AG04450 (cell line): ENCODE measurements at regions not wholly inside any gene's neighbourhood (a gene's known extent, or its start where the extent isn't known, plus 50 kb on each side); places are given as distances from the start of the nearest gene placed in this dataset.
"Not testable (repeated sequence)": the region's sequence is repeated elsewhere in the genome, so short reads cannot be mapped to it uniquely, and the experiment has no call there.

ENCODE experiments used
- CTCF ChIA-PET: fragments of 300-600, 350-600 bp; formaldehyde crosslinking; extraction: SDS; loops from one replicate; lab custom pipeline; 2022; ENCODE audit warnings: antibody characterized with exemption, inconsistent platforms; lab: Charles Lee
- POLR2A ChIA-PET: fragments of 350-600 bp; formaldehyde crosslinking; extraction: SDS; loops from one replicate; lab custom pipeline; 2021; ENCODE audit warnings: antibody characterized with exemption, inconsistent platforms; lab: Yijun Ruan, JAX
- DNase-seq: peaks from one replicate; pipeline ENCODE4 v3.0.0-alpha.2; 2011; ENCODE audit warnings: low read depth, low spot score
- H3K27ac ChIP-seq: one replicate; pipeline ENCODE4 v1.5.1; 2012; ENCODE audit warnings: low read depth, low read length, control low read depth
- H3K27me3 ChIP-seq: one replicate; pipeline ENCODE4 v1.6.0; 2012; ENCODE audit warnings: low read length; ENCODE audit not compliant: control insufficient read depth, insufficient read depth
- H3K4me3 ChIP-seq: 2 replicates; pipeline ENCODE4 v1.5.1; 2011; ENCODE audit warnings: mild to moderate bottlenecking, low read depth, low read length, control low read depth
- H3K9me3 ChIP-seq: 2 replicates; pipeline ENCODE4 v1.5.1; 2012; ENCODE audit warnings: low read length; ENCODE audit not compliant: control insufficient read depth, insufficient read depth
- CTCF ChIP-seq: IDR thresholded peaks from 2 replicates; pipeline ENCODE4 v1.5.1; 2011; ENCODE audit warnings: low read depth, low read length, control low read depth, inconsistent platforms

GRCh38 chr3:130800829-130801228 lies 54.2 kb upstream of the PIK3R4 start:
- no peak for TF ChIP-seq CTCF
- no peaks in the 10 kb centered on the region for H3K27me3 ChIP-seq
- H3K27ac ChIP-seq, result no peak overlapping the region
- no peaks in the 10 kb centered on the region for H3K9me3 ChIP-seq
- CTCF ChIA-PET, result no interaction called here
- POLR2A ChIA-PET, result no interaction called here
- H3K4me3 ChIP-seq, result no peak overlapping the region
- no peak for DNase-seq

- no peaks in the 10 kb centered on the region for H3K27me3 ChIP-seq
- DNase-seq, result no peak
- CTCF ChIA-PET, result no interaction called here
- no peak overlapping the region for H3K27ac ChIP-seq
- TF ChIP-seq CTCF, result no peak
- POLR2A ChIA-PET, result no interaction called here
- H3K9me3 ChIP-seq, result no peaks in the 10 kb centered on the region
- no peak overlapping the region for H3K4me3 ChIP-seq
Observed at GRCh38 chr3:130801473-130801872, 54.8 kb upstream of the PIK3R4 start.

GRCh38 chr3:130811557-130811956 lies 64.9 kb upstream of the PIK3R4 start:
- no peak for TF ChIP-seq CTCF
- no peak overlapping the region for H3K27ac ChIP-seq
- H3K27me3 ChIP-seq, result no peaks in the 10 kb centered on the region
- POLR2A ChIA-PET, result no interaction called here
- CTCF ChIA-PET, result no interaction called here
- H3K9me3 ChIP-seq, result peaks cover 8% of the 10 kb centered on the region; the same call in 1 of the 2 replicates
- DNase-seq, result no peak
- no peak overlapping the region for H3K4me3 ChIP-seq

- H3K27ac ChIP-seq, result no peak overlapping the region
- peaks cover 8% of the 10 kb centered on the region; the same call in 1 of the 2 replicates for H3K9me3 ChIP-seq
- ChIA-PET CTCF (no interaction called here), POLR2A (no interaction called here)
- TF ChIP-seq CTCF, result no peak
- no peak overlapping the region for H3K4me3 ChIP-seq
- DNase-seq, result no peak
- no peaks in the 10 kb centered on the region for H3K27me3 ChIP-seq
Observed at GRCh38 chr3:130814691-130815472, 68.3 kb upstream of the PIK3R4 start.

GRCh38 chr3:130816561-130817445 lies 70.2 kb upstream of the PIK3R4 start:
- DNase-seq, result no peak
- Histone ChIP-seq H3K9me3 (peaks cover 8% of the 10 kb centered on the region; the same call in 1 of the 2 replicates), H3K4me3 (no peak overlapping the region), H3K27me3 (no peaks in the 10 kb centered on the region), H3K27ac (no peak overlapping the region)
- CTCF ChIA-PET, result no interaction called here
- TF ChIP-seq CTCF, result no peak
- POLR2A ChIA-PET, result no interaction called here

GRCh38 chr3:130818066-130818465 lies 71.4 kb upstream of the PIK3R4 start:
- H3K4me3 ChIP-seq, H3K9me3 ChIP-seq, H3K27ac ChIP-seq, POLR2A ChIA-PET, CTCF ChIA-PET, DNase-seq, H3K27me3 ChIP-seq: not testable (repeated sequence)
